MM.1S (cell line): ENCODE measurements at regions not wholly inside any gene's neighbourhood (a gene's known extent, or its start where the extent isn't known, plus 50 kb on each side); places are given as distances from the start of the nearest gene placed in this dataset.
A peak's percentile ranks its signal among the peaks of the same experiment; 100 is the strongest.

Experiments
- DNase-seq: peaks from one replicate; pipeline ENCODE4 v3.0.0-alpha.2; 2015
- H2AFZ ChIP-seq: fragments of 300-600 bp; sonication (generic); 2 replicates; pipeline ENCODE4 v1.6.0; 2016; ENCODE audit warnings: antibody characterized with exemption, low read length
- H3F3A ChIP-seq: fragments of 300-600 bp; sonication (generic); 2 replicates; pipeline ENCODE4 v1.6.1; 2016; ENCODE audit warnings: mild to moderate bottlenecking, antibody characterized with exemption, low read length, moderate library complexity, mixed read lengths; ENCODE audit not compliant: insufficient read depth
- H3K27ac ChIP-seq: fragments of 300-600 bp; sonication (generic); 2 replicates; pipeline ENCODE4 v1.5.1; 2016; ENCODE audit warnings: mild to moderate bottlenecking, low read length
- H3K27me3 ChIP-seq: fragments of 300-600 bp; sonication (generic); replicated peaks from 2 replicates; pipeline ENCODE4 v1.6.0; 2016; ENCODE audit warnings: low read length; ENCODE audit not compliant: insufficient read depth
- H3K36me3 ChIP-seq: fragments of 300-600 bp; sonication (generic); replicated peaks from 2 replicates; pipeline ENCODE4 v1.6.1; 2016; ENCODE audit warnings: mild to moderate bottlenecking, low read length, mixed read lengths; ENCODE audit not compliant: insufficient read depth
- H3K4me1 ChIP-seq: fragments of 300-600 bp; sonication (generic); 2 replicates; pipeline ENCODE4 v1.6.1; 2016; ENCODE audit warnings: low read length, mixed read lengths
- H3K4me2 ChIP-seq: fragments of 300-600 bp; sonication (generic); 2 replicates; pipeline ENCODE4 v1.6.0; 2016; ENCODE audit warnings: low read depth, low read length
- H3K4me3 ChIP-seq: fragments of 300-600 bp; sonication (generic); 2 replicates; pipeline ENCODE4 v1.5.1; 2016; ENCODE audit warnings: low read length, mixed read lengths
- H3K79me2 ChIP-seq: fragments of 300-600 bp; sonication (generic); 2 replicates; pipeline ENCODE4 v1.6.1; 2016; ENCODE audit warnings: mixed run types, low read length, mixed read lengths
- H3K9ac ChIP-seq: fragments of 300-600 bp; sonication (generic); 2 replicates; pipeline ENCODE4 v1.6.1; 2016; ENCODE audit warnings: low read length, mixed read lengths
- H3K9me2 ChIP-seq: fragments of 300-600 bp; sonication (generic); replicated peaks from 2 replicates; pipeline ENCODE4 v1.6.1; 2016; ENCODE audit warnings: mild to moderate bottlenecking, low read length, mixed read lengths; ENCODE audit not compliant: insufficient read depth
- H3K9me3 ChIP-seq: fragments of 300-600 bp; sonication (generic); replicated peaks from 2 replicates; pipeline ENCODE4 v1.6.1; 2016; ENCODE audit warnings: mild to moderate bottlenecking, low read length, mixed read lengths; ENCODE audit not compliant: insufficient read depth
- H4K20me1 ChIP-seq: fragments of 300-600 bp; sonication (generic); 2 replicates; pipeline ENCODE4 v1.6.1; 2016; ENCODE audit warnings: mild to moderate bottlenecking, low read length, moderate library complexity, mixed read lengths; ENCODE audit not compliant: insufficient read depth
- CTCF ChIP-seq: fragments of 300-600 bp; sonication (generic); IDR thresholded peaks from 2 replicates; pipeline ENCODE4 v1.5.1; 2016; ENCODE audit warnings: antibody characterized with exemption, low read length, mixed read lengths
- EZH2 ChIP-seq: fragments of 300-600 bp; sonication (generic); optimal IDR thresholded peaks from 2 replicates; pipeline ENCODE3; 2017; ENCODE audit warnings: low read depth, mild to moderate bottlenecking, antibody characterized with exemption, low read length, mixed read lengths
- EZH2phosphoT487 ChIP-seq: fragments of 300-600 bp; sonication (generic); IDR thresholded peaks from 2 replicates; pipeline ENCODE4 v1.6.1; 2018; ENCODE audit warnings: antibody characterized with exemption, low read length

GRCh38 chr2:6776125-6776524 is 89.6 kb downstream of the CMPK2 start:
- H3K9ac ChIP-seq = no peak overlapping the region
- no peaks in the 10 kb centered on the region for H3K27me3 ChIP-seq
- TF ChIP-seq EZH2 (no peak), EZH2phosphoT487 (no peak), CTCF (no peak)
- H3K4me1 ChIP-seq = no peaks in the 10 kb centered on the region
- DNase-seq = no peak
- no peak overlapping the region for H3K27ac ChIP-seq
- H3K36me3 ChIP-seq = no peaks in the 10 kb centered on the region
- H3K4me3 ChIP-seq = no peak overlapping the region
- H3K9me2 ChIP-seq = no peaks in the 10 kb centered on the region
- H3K4me2 ChIP-seq = no peak overlapping the region
- H2AFZ ChIP-seq = no peak overlapping the region
- no peaks in the 10 kb centered on the region for H4K20me1 ChIP-seq
- no peaks in the 10 kb centered on the region for H3K9me3 ChIP-seq
- no peaks in the 10 kb centered on the region for H3K79me2 ChIP-seq
- no peaks in the 10 kb centered on the region for H3F3A ChIP-seq

GRCh38 chr2:6777626-6778025 is 88.1 kb downstream of the CMPK2 start:
- Histone ChIP-seq H3K4me3 (no peak overlapping the region), H3K4me2 (no peak overlapping the region), H3F3A (no peaks in the 10 kb centered on the region), H2AFZ (no peak overlapping the region), H3K9ac (no peak overlapping the region), H3K79me2 (no peaks in the 10 kb centered on the region), H3K27me3 (no peaks in the 10 kb centered on the region), H3K9me3 (no peaks in the 10 kb centered on the region), H4K20me1 (no peaks in the 10 kb centered on the region), H3K36me3 (no peaks in the 10 kb centered on the region), H3K27ac (no peak overlapping the region), H3K9me2 (no peaks in the 10 kb centered on the region), H3K4me1 (no peaks in the 10 kb centered on the region)
- DNase-seq = no peak
- TF ChIP-seq EZH2 = no peak
- no peak for TF ChIP-seq CTCF
- no peak for TF ChIP-seq EZH2phosphoT487

- H3K9ac ChIP-seq = no peak overlapping the region
- no peaks in the 10 kb centered on the region for H3K4me1 ChIP-seq
- no peaks in the 10 kb centered on the region for H3K27me3 ChIP-seq
- no peaks in the 10 kb centered on the region for H3F3A ChIP-seq
- peak; percentile 39 for DNase-seq
- no peaks in the 10 kb centered on the region for H3K36me3 ChIP-seq
- H3K9me2 ChIP-seq = no peaks in the 10 kb centered on the region
- TF ChIP-seq EZH2phosphoT487 = no peak
- TF ChIP-seq EZH2 = no peak
- TF ChIP-seq CTCF = no peak
- no peaks in the 10 kb centered on the region for H3K79me2 ChIP-seq
- H4K20me1 ChIP-seq = no peaks in the 10 kb centered on the region
- H3K9me3 ChIP-seq = no peaks in the 10 kb centered on the region
- H2AFZ ChIP-seq = no peak overlapping the region
- no peak overlapping the region for H3K4me2 ChIP-seq
- H3K4me3 ChIP-seq = no peak overlapping the region
- H3K27ac ChIP-seq = no peak overlapping the region
Measured at GRCh38 chr2:6780765-6781274, 84.9 kb downstream of the CMPK2 start.
